ENCODE measurements at regions not wholly inside any gene's neighbourhood (a gene's known extent, or its start where the extent isn't known, plus 50 kb on each side); places are given as distances from the start of the nearest gene placed in this dataset.

DNA sequence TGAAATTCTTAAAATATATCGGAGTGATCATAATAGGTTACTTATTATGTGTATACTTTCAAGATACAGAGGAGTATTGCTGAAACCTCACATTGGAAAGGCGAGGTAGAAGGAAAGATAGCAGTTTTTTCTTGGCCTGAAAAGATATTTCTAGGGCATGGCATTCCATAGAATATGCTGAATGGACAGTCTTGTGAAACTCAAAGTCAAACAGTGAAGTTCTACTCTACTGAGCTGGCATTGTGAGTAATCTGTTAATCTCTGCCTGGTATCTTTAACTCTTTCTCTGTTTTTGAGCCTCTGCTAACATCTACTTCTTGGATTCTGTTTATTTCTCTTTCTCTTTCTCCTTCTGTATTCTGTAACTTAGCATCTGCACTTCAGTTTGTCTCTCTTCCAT is 176.3 kb upstream of the ZBTB20 start:
- ATAC-seq (no peak), DNase-seq (no peak)
- CTCF ChIA-PET = no interaction called here
- POLR2A ChIA-PET = no interaction called here
- TF ChIP-seq, protein P1, sequence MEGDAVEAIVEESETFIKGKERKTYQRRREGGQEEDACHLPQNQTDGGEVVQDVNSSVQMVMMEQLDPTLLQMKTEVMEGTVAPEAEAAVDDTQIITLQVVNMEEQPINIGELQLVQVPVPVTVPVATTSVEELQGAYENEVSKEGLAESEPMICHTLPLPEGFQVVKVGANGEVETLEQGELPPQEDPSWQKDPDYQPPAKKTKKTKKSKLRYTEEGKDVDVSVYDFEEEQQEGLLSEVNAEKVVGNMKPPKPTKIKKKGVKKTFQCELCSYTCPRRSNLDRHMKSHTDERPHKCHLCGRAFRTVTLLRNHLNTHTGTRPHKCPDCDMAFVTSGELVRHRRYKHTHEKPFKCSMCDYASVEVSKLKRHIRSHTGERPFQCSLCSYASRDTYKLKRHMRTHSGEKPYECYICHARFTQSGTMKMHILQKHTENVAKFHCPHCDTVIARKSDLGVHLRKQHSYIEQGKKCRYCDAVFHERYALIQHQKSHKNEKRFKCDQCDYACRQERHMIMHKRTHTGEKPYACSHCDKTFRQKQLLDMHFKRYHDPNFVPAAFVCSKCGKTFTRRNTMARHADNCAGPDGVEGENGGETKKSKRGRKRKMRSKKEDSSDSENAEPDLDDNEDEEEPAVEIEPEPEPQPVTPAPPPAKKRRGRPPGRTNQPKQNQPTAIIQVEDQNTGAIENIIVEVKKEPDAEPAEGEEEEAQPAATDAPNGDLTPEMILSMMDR (IDR thresholded peaks at IDR 0.05) = no peak
- Mint-ChIP-seq H3K9me3 (peaks cover 2% of the 10 kb centered on the region), H3K27me3 (peaks cover 2% of the 10 kb centered on the region), H3K4me3 (no peak overlapping the region), H3K27ac (no peak overlapping the region), H3K36me3 (ENCODE audit: low read depth) (no peaks in the 10 kb centered on the region), H3K4me1 (ENCODE audit: low read depth) (no peaks in the 10 kb centered on the region)
- intact Hi-C loops (cut with micrococcal nuclease) = no loop called here

- Mint-ChIP-seq H3K27ac (no peak overlapping the region), H3K4me1 (ENCODE audit: low read depth) (no peaks in the 10 kb centered on the region), H3K9me3 (peaks cover 2% of the 10 kb centered on the region), H3K36me3 (ENCODE audit: low read depth) (no peaks in the 10 kb centered on the region), H3K4me3 (no peak overlapping the region), H3K27me3 (peaks cover 2% of the 10 kb centered on the region)
- TF ChIP-seq, protein P1 (IDR thresholded peaks at IDR 0.05) = no peak
- POLR2A ChIA-PET = no interaction called here
- no peak for ATAC-seq
- no peak for DNase-seq
- CTCF ChIA-PET = no interaction called here
- intact Hi-C loops (cut with micrococcal nuclease) = no loop called here
Measured at GRCh38 chr3:115324056-115324455, 177.0 kb upstream of the ZBTB20 start.

DNA sequence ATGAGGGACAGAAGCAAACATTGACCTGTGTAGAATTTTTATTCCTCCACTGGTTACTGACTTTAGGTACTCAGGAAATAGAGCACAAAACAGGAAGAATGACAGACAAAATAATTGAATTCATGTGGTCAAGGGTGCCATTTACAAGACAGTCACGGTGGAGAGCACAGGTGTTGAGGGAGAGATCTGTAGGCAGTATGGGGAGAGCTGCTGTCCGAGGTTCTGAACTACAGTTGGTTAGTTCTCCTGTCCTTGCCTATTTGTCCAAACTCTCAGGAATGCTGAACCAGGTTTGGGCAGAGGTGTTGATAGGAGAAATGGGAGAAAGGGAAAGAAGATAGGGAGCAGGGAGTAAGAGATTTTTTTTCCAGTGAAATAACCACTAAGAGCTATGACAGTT is 178.5 kb upstream of the ZBTB20 start:
- intact Hi-C loops (cut with micrococcal nuclease) = no loop called here
- DNase-seq (peak; percentile 38), ATAC-seq (peak; percentile 45)
- TF ChIP-seq, protein P1 (IDR thresholded peaks at IDR 0.05) = no peak
- Mint-ChIP-seq H3K4me1 (ENCODE audit: low read depth) (no peaks in the 10 kb centered on the region), H3K27ac (no peak overlapping the region), H3K27me3 (no peaks in the 10 kb centered on the region), H3K36me3 (ENCODE audit: low read depth) (no peaks in the 10 kb centered on the region), H3K9me3 (peaks cover 2% of the 10 kb centered on the region), H3K4me3 (no peak overlapping the region)
- ChIA-PET CTCF (no interaction called here), POLR2A (no interaction called here)

GRCh38 chr3:115330430-115330829 is 183.3 kb upstream of the ZBTB20 start:
- H3K4me3 Mint-ChIP-seq = no peak overlapping the region
- CTCF ChIA-PET = no interaction called here
- H3K27me3 Mint-ChIP-seq = peaks cover 2% of the 10 kb centered on the region
- H3K27ac Mint-ChIP-seq = no peak overlapping the region
- ATAC-seq (no peak), DNase-seq (no peak)
- POLR2A ChIA-PET = interaction anchor here (0.5 kb wide), 1 partner anchor 535 kb away, joined by 3 read pairs; no protein-coding TSS in a partner anchor
- H3K4me1 Mint-ChIP-seq (ENCODE audit: low read depth) = no peaks in the 10 kb centered on the region
- intact Hi-C loops (cut with micrococcal nuclease) = no loop called here
- TF ChIP-seq, protein P1 (IDR thresholded peaks at IDR 0.05) = no peak
- H3K36me3 Mint-ChIP-seq (ENCODE audit: low read depth) = no peaks in the 10 kb centered on the region
- peaks cover under 1% of the 10 kb centered on the region for H3K9me3 Mint-ChIP-seq

- Mint-ChIP-seq H3K4me3 (no peak overlapping the region), H3K27ac (no peak overlapping the region), H3K9me3 (no peaks in the 10 kb centered on the region), H3K27me3 (peaks cover 2% of the 10 kb centered on the region), H3K4me1 (ENCODE audit: low read depth) (no peaks in the 10 kb centered on the region), H3K36me3 (ENCODE audit: low read depth) (no peaks in the 10 kb centered on the region)
- ATAC-seq (no peak), DNase-seq (no peak)
- ChIA-PET POLR2A (no interaction called here), CTCF (no interaction called here)
- TF ChIP-seq, protein P1 (IDR thresholded peaks at IDR 0.05) = no peak
- intact Hi-C loops (cut with micrococcal nuclease) = no loop called here
Measured at GRCh38 chr3:115332998-115333397, 185.9 kb upstream of the ZBTB20 start.
